GM21390 (cell line): ENCODE measurements at regions not wholly inside any gene's neighbourhood (a gene's known extent, or its start where the extent isn't known, plus 50 kb on each side); places are given as distances from the start of the nearest gene placed in this dataset.
"Not testable (repeated sequence)": the region's sequence is repeated elsewhere in the genome, so short reads cannot be mapped to it uniquely, and the experiment has no call there.

Experiments
- ATAC-seq: cut with Tn5 transposase; IDR thresholded peaks from one replicate; pipeline ENCODE4 v1.9.1; 2021; ENCODE audit not compliant: unreplicated experiment

DNA sequence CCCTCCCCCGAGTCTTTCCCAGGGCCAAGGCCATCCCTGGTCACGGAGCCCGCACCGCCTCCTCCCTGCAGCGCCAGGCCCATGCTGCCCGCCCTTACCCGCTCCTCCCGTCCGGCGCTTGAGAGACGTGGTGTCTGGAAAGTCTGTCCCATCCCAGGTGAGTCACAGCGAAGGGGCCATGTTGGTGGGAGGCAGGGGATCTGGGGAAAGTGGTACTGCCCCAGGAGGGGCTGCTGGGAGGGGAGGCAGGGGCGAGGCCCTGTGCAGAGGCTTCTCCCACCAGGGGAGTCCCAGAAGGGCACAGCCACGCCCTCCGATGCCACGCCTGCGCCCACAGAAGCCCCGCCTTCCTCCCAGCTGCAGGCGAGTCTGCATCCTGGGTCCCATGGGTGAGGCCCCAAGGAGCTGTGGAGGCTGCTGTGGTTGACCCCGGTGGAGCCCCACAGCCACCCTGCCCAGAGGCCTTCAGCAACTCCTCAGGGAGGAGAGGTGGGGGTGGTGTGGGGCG lies 107.0 kb upstream of the PPP1R26 start:
- no peak for ATAC-seq

DNA sequence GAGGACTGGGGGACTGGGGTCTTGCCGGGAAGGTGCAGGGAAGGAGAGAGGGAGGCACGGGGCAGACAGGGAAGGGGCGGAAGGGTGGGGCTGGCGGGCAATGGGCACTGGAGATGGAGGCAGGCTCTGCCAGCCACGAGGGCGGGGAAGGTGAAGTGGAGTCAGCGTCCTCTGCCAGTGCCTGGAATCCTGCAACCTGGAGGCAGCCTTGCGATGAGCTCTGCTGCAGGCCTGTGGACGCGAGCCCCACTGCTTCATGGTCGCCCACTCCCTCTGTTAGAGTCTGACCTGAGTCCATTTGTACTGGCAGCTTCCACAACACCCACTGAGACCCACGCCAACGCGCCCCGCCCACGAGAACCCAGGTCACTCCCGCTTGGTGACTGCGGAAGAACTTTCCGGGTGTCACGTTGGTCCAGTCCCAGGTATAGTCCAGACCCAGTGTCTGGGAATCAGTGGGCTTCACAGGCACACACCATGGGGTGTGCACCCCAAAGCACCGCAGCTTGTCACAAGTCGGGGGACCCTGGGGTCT lies 106.4 kb upstream of the PPP1R26 start:
- no peak for ATAC-seq

DNA sequence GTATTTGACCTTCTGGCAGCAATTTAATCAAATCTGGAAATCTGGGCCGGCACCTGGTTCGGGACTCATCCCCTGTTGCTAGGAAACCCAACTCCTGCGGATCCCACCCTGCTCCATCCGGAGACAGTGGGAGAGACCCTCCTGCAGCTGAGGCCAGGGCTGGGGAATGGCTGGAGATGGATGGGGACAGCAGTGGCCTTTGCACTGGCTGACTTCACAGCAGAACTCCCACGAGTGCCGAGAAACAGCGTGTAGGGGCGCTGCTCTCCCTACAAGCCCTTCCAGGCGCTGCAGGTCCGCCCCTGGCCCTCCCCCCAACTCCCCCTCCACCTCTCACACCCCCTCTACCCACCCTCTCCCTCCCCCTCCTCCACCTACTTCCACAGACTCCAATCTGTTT lies 105.8 kb upstream of the PPP1R26 start:
- no peak for ATAC-seq

DNA sequence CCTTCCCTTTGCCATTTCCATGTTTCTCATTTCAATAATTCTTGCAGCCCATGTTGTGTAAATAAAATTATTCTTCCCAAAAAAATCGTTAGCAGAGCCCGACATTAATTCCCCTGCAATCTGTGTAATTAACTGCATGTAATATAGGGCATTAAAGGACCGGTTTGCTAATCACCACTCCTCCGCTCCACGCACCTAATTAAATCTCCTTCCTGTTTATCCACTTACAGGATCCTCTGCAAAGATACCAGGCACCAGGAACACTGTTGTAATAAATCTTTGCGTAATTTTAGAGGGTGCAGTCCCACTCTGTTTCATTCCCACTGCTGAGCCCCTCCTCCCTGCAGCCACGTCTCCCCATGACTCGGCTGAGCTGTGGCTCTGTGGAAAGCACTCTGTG lies 105.0 kb upstream of the PPP1R26 start:
- no peak for ATAC-seq

DNA sequence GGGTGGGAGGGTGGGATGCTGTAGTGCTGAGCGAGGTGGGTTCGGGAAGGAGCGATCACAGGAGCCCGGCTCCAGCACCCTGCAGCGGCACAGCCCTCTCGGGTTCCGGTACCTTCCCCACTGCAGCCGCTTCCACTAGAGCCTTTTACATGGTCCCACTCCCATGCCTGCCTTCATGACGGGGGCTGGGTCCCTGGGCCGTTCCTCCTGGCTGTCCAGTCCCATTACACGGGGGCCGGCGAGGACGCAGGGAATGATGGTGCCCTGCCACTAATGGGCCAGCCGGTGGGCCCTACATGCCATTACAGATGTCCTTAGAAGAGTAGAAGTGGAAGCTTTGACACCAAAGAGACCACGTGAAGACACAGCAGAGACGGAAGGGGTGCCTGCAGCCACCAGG lies 104.6 kb upstream of the PPP1R26 start:
- ATAC-seq: no peak

DNA sequence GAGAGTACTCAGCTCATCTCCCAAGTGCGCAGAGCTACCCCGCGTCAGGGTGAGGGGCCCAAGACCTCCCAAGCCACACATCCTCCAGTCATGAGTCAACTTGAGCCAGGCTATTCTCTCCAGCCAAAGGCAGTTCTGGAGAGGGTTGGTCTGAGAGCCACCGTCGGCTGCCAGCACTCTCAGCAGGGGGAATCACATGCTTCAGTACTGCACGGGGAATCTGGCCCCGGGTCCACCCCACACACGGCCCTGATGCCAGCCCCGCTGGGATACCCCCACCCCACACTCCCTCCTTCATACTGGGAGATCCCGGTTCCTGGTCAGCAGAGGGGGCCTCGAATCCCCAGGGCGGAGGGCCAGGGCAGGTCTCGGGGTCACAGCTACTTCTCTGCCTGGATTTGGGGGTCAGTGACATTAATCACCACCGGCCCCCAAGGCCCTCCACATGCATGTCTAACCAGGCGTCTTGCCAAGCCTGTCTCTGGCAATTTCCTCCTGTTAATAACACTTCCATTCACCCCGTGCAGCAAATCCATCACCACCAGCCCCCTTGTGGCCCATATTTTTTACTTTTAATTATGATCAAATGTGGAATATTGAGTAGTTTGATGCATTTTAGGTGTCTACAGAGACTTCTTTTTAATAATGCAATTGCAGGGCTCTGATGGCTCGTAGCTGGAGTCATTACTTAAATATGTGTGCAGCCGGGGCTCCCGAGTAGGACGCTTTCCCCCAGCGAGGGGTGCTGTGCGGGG lies 102.9 kb upstream of the PPP1R26 start:
- ATAC-seq: no peak

DNA sequence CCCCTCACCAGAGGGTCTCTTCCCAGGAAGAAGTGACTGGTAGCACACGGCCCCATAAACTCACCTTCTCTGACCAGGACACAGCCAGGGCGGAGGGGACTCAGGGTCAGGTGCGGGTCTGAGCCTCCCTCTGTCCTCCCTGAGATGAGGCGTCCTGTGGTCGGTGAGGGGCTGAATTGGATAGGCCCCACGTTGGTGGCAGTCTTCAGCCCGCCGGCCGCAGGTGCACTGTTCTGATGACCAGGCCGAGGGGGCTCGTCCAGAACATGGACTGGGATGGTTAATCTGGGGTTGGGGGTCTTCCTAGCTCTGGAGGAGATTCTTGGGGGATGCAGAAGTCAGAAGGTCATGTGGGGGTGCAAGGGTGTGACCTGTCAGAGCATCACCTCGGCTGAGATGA lies 102.2 kb upstream of the PPP1R26 start:
- ATAC-seq: no peak

DNA sequence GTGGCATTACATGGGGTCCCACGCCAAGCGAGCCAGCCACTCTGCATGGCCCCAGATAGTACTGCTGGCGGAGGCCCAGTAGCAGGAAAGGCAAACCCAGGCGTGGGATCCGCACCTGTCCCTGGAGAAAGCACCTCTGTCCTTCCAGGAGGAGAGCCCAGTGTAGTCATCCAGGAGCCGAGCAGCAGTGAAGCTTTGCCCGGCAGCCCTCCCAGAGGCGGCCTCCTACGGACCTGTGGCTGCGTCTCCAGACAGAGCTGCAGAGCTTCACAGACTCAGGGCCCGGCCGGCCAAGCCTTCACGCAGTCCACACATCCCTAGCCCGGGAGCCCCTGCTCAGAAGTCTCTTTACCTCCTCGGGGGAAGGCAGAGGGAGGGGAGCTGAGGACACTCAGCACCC lies 100.8 kb upstream of the PPP1R26 start:
- no peak for ATAC-seq

DNA sequence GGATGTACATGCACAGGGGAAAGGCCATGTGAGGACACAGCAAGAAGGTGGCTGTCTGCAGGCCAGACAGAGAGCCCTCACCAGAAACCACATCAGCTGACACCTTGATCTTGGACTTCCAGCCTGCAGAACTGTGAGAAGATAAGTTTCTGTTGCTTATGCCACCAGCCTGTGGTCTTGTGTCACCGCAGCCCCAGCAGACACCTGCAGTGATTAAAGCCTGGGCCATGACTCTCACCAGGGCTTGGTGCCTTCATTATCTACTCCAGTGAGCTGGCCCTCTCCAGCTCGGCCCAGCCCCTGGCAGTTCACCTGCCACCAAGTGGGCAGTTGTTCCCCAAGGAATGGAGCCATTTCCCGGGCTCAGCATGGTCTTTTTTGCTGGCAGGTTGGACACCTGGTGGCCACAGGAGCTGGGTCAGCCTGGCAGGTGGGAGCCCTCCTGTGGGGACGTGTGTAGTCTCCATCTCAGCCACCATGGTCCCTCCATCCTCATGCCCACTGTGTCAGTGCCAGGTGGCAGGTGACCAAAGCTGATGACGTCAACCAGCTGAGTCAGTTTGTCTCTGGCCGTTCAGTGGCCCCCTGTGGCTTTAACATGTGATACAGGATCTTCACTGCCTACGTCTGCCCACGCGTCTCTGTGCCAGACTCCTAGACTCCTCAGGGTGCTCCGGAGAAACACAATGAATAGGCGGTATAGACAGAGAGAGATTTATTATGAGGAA lies 99.9 kb upstream of the PPP1R26 start:
- no peak for ATAC-seq

DNA sequence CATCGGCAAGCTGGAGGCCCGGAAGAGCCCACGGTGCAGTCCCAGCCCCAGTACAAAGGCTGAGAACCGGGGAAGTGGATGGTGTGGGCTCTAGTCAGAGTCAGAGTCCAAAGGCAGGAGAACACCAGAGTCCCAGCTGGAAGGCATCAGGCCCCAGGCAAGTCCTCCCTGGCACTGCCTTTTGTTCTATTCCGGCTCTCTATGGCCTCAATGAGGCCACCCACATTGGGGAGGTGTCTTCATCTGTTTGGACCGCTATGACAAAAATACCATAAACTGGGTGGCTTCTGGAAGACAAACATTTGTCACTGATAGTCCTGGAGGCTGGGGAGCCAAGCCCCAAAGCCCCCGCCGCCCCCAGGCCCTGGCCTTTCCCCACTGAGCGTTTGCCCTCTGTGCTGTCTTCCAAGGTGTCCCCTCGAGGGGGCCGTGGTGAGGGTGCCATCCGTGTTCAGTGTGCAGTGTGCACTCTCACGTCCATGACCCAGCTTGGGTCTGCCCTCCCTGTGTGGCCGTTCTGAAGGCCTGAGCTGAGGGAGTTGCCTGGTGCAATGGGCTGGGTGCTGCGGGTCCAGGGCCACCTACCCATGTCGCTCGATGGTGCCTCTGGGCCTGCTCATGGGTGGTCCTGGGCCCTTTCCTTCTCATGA lies 99.1 kb upstream of the PPP1R26 start:
- no peak for ATAC-seq

DNA sequence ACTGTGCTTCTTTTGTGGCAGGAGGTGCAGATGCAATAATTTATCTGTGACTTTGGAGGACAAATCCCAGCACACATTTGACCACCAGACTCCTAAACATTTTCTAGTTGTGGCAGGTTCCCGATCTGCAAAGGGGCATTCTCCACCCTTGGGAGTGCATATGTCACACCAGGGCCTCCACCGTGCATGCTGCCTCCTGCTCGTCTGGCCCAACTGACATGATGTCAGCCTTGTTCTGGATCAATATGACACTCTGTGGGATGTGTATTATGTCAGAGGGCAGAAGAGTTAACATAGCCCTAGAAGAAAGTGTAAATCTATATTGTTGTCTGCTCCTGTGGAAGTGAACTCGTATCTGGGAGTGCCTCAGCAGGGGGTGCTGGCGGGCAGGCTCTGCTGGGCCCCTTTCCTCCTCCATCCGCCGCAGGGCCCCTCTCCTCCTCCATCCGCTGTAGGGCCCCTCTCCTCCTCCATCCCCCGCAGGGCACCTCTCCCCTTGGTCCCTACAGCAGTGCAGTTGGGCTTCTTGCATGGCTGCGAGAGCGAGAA lies 97.7 kb upstream of the PPP1R26 start:
- no peak for ATAC-seq

DNA sequence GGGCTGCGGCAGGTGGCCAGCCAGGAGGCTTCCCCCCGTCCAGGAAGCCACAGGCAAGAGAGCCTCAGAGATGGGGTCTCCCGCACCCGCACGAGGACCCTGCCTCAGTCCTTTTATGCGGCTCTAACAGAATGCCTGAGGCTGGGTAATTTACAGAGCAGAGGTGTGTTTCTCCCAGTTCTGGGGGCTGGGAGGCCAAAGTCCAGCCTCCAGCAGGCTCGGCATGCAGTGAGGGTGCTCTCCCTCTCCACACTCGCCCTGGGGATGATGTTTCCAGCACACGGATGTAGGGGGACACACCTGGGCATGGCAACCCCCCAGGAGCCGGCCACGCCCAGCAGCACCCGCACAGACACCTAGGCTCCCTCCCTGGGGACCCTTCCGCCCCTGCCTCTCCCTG lies 95.4 kb upstream of the PPP1R26 start:
- no peak for ATAC-seq

DNA sequence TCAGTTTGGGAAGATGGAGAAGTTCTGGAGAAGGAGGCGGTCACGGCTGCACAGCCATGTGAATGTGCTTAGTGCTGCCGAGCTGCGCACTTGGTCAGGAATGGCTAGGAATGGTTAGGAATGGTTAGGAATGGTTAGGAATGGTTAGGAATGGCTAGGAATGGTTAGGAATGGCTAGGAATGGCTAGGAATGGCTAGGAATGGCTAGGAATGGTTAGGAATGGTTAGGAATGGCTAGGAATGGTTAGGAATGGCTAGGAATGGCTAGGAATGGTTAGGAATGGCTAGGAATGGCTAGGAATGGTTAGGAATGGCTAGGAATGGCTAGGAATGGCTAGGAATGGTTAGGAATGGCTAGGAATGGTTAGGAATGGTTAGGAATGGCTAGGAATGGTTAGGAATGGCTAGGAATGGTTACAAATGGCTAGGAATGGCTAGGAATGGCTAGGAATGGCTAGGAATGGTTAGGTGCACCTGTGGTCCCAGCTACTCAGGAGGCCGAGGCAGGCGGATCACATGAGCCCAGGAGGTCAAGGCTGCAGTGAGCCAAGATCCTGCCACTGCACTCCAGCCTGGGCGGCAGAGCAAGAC lies 94.7 kb upstream of the PPP1R26 start:
- ATAC-seq: not testable (repeated sequence)

DNA sequence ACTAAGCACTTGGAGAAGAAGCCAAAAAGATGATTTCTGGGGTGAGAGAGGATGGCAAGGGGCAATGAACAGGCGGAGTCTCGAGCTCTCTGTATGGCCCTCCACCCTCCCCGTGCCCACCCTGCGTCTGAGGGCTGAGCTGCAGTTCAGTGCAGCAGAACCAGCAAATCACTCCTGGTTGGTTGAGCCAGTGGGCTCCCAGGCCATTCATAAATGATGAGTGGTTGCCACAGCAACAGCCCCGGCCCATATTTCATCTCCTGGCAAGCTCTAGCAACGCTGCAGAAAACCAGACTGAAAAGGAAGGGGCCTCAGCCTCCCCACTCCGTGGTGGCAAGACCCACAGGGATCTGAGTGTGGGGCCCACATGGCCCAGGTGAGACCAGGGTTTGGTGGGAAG lies 93.8 kb upstream of the PPP1R26 start:
- ATAC-seq: no peak

DNA sequence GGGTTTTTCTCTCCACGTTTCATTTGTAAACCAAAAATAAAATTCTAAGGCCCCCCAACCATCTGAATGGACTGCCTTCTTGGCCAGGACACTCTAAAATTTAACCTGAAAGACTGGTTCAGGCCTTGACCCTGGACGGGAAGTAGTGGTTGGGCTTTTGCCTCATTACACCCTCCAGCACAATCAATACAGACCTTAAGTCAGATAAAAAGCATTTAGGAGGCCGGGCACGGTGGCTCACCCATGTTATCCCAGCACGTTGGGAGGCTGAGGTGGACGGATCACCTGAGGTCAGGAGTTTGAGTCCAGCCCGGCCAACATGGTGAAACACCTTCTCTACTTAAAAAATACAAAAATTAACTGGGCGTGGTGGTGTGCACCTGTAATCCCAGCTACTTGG lies 91.6 kb upstream of the PPP1R26 start:
- no peak for ATAC-seq

DNA sequence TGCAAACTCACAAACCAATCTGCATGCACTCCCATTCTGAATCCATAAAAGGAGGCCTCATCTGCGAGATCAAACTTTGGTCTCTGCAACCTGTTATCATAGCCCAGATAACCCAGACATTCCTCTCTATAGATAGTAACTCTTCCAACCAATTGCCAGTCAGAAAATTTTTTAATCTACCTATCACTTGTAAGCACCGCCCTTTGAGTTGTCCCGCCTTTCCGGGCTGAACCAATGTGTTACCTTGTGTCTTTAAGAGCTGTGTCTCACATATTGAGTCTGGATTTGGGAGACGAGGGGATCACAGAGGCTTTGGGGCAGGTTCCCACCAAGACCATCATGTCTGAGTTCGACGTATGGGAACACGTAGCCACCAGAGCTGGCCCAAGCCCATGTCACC lies 91.1 kb upstream of the PPP1R26 start:
- no peak for ATAC-seq

DNA sequence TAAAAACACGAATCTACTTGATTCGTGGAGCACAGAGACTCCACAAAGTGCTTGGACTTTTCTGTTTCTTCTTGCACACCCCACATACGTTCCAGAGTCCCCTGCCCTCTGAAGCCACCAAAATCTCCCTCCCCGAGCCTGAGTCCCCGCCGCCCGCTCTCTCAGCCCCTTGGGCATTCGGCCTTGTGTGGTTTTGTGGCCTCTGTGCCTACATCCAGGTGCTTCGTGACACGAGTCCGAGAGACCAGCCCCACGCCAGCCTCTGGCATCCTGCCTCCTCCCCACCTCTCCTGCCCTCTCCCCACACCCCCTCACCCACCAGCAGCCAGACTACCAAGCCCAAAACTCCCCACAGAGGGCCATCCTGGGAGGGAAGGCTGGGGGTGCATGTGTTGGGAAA lies 87.8 kb upstream of the PPP1R26 start:
- no peak for ATAC-seq

DNA sequence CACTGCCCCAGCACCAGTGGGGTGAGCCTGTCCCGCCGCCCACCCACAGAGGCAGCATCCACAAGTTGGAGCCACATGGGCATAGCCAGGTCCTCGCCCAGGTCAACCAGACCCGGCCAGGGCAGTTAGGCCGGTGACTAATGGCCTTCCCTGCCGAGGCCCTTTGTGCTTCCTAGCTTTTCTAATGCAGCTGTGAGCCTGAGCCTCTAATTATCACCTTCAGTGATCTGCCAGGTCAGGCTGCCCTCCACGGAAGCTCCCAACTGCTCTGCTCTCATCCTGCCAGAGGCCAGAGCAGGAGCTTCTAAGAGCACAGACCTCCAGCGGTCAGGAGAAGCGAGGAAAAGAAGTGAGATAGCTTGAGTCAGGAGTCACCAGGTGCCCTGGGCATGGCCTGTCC lies 87.1 kb upstream of the PPP1R26 start:
- ATAC-seq: no peak

DNA sequence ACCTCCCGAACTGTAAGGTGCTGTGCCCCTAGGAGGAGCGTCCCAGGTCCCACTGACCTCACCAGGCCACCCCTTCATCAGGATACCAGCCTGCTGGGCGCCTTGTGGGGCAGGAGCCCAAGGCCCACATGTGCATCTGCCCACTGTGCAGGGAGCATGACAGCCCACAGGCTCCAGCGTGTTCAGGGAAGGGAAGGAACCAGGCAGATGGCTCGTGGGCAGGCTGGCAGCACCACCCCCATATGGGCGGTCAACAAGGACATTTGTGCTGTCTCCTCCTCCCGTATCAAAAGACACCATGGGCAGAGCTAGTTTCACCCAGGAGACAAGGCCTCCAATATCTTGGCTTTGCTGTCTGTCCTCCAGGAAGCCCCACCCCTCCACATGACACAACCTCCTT lies 85.5 kb upstream of the PPP1R26 start:
- ATAC-seq: no peak

DNA sequence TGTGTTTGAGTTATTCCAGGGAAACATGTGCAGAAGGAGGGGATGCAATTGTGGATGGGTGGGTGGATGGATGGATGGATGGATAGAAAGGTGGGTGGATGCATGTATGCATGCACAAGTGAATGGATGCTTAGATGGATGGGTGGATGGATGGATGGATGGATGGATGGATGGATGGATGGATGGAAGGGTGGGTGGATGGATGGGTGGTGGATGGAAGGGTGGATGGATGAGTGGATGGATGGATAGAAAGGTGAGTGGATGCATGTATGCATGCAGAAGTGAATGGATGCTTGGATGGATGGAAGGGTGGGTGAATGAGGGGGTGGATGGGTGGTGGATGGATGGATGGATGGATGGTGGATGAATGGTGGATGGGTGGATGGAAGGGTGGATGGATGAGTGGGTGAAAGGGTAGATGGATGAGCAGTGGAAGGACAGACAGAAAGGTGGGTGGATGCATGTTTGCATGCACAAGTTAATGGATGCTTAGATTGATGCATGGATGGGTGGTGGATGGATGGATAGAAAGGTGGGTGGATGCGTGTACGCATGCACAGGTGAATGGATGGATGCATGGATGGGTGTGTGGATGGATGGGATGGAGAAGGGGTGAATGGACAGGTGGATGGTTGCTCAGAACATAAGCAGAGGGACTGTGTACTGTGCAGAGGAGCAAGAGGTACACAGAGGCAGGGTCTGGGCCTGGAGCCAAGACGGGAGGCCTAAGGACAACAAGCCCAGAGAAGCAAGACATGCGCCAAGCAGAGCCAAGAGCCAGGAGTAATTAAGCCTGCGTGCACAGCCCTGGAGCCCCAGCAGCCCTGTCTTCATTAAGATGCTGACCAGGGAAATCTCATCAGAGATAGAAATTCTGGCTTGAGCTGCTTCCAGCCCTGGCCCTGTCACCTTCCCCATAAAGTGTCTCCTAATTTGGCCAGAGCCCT lies 84.6 kb upstream of the PPP1R26 start:
- ATAC-seq: no peak
